Mammary epithelial cell (primary cell): ENCODE measurements at regions not wholly inside any gene's neighbourhood (a gene's known extent, or its start where the extent isn't known, plus 50 kb on each side); places are given as distances from the start of the nearest gene placed in this dataset.
"Not testable (repeated sequence)": the region's sequence is repeated elsewhere in the genome, so short reads cannot be mapped to it uniquely, and the experiment has no call there.

Experiments used
- CTCF ChIP-seq, 2 donors: IDR thresholded peaks in 1 of 2; conservative IDR thresholded peaks in 1 of 2; 2 replicates each; pipeline ENCODE4 v1.5.1; 2011 to 2012; ENCODE audit warnings: inconsistent platforms in 2 of 2, low read length in 2 of 2, mild to moderate bottlenecking in 2 of 2, control low read depth in 1 of 2, low read depth in 1 of 2; ENCODE audit not compliant: insufficient read depth in 1 of 2; ENCODE audit errors: extremely low read depth in 1 of 2
- EZH2 ChIP-seq: IDR thresholded peaks from 2 replicates; pipeline ENCODE4 v1.6.1; 2012; ENCODE audit warnings: low read length, inconsistent platforms, borderline replicate concordance

GRCh38 chr9:41353026-41353425, 163.9 kb upstream of the ZNG1F start:
- TF ChIP-seq CTCF (conservative IDR thresholded peaks at IDR 0.05 in 1 of 2, IDR thresholded peaks at IDR 0.05 in 1 of 2; ENCODE audit: extremely low read depth in 1 of 2, insufficient read depth in 1 of 2, low read depth in 1 of 2, low read length in 2 of 2); EZH2: not testable (repeated sequence)
